NT2/D1 (cell line): ENCODE measurements at regions not wholly inside any gene's neighbourhood (a gene's known extent, or its start where the extent isn't known, plus 50 kb on each side); places are given as distances from the start of the nearest gene placed in this dataset.

Experiments
- YY1 ChIP-seq: IDR thresholded peaks from 2 replicates; pipeline ENCODE4 v1.6.1; 2011; ENCODE audit not compliant: insufficient read length, insufficient read depth
- ZNF274 ChIP-seq: IDR thresholded peaks from 2 replicates; pipeline ENCODE4 v1.6.1; 2011; ENCODE audit warnings: mild to moderate bottlenecking, low read depth, low read length

DNA sequence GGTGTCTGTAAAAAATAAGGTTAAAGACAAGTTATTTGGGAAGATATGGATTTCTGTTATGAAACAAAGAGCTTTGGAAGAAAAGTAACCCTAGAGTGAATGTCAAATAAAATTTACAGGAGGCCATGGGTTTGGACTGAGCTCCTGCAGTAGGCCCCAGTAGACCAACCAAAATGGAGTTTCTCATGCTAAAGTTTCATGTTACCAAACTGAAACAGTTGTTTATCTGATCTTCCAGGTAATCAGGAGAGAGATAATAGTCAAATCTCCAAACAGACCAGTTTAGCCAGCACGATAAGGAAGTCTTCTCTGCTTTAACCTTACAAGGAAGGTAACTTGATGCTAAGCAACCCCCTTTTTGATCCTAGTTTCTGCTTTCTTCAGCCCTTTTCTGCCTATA is 60.7 kb upstream of the ICA1 start:
- TF ChIP-seq ZNF274: no peak
- TF ChIP-seq YY1: no peak
